LNCAP (cell line): ENCODE measurements at regions not wholly inside any gene's neighbourhood (a gene's known extent, or its start where the extent isn't known, plus 50 kb on each side); places are given as distances from the start of the nearest gene placed in this dataset.

Source experiments
- TF ChIP-seq, protein P1 (sequence below): fragments of 450-650 bp; IDR thresholded peaks from 2 replicates; pipeline ENCODE4 v1.5.1; 2017; ENCODE audit warnings: mild to moderate bottlenecking

DNA sequence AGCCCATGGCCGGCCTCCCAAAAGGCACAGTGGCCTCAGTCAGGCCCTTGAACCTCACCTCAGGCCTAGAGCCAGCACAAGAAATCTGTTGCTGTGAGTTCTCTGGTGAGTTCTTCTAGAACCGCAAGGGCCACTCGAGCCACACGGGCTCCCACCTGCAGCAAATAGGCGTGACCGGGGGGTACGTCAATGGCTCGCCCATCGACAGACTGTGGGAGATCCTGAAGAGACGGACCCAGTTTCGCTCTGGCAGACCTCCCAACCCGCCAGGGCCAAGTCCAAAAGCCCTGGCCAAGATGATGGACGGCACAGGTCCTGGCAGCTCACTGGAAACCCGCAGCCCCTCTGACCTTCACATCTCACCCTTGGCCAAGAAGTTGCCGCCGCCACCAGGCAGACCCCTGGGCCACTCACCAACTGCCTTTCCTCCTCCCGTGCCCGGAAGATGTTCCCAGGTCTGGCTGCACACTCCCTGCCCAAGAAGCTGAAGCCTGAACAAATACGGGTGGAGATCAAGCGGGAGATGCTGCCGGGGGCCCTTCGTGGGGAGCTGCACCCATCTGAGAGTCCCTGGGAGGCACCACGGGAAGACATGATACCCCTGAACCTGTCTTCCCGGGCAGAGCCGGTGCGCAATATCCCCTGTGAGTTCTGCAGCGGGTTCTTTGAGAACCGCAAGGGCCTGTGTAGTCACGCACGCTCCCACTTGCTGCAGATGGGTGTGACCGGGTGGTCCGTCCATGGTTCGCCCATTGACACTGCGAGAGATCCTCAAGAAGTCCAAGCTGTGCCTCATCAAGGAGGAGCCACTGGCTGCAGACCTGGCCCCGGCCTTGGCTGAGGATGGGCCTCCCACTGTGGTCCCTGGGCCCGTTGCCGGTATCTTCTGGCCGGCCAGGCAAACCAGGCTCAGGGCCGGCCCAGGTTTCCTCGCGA lies 544.2 kb upstream of the CCDC179 start:
- TF ChIP-seq, protein P1, sequence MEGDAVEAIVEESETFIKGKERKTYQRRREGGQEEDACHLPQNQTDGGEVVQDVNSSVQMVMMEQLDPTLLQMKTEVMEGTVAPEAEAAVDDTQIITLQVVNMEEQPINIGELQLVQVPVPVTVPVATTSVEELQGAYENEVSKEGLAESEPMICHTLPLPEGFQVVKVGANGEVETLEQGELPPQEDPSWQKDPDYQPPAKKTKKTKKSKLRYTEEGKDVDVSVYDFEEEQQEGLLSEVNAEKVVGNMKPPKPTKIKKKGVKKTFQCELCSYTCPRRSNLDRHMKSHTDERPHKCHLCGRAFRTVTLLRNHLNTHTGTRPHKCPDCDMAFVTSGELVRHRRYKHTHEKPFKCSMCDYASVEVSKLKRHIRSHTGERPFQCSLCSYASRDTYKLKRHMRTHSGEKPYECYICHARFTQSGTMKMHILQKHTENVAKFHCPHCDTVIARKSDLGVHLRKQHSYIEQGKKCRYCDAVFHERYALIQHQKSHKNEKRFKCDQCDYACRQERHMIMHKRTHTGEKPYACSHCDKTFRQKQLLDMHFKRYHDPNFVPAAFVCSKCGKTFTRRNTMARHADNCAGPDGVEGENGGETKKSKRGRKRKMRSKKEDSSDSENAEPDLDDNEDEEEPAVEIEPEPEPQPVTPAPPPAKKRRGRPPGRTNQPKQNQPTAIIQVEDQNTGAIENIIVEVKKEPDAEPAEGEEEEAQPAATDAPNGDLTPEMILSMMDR: no peak

DNA sequence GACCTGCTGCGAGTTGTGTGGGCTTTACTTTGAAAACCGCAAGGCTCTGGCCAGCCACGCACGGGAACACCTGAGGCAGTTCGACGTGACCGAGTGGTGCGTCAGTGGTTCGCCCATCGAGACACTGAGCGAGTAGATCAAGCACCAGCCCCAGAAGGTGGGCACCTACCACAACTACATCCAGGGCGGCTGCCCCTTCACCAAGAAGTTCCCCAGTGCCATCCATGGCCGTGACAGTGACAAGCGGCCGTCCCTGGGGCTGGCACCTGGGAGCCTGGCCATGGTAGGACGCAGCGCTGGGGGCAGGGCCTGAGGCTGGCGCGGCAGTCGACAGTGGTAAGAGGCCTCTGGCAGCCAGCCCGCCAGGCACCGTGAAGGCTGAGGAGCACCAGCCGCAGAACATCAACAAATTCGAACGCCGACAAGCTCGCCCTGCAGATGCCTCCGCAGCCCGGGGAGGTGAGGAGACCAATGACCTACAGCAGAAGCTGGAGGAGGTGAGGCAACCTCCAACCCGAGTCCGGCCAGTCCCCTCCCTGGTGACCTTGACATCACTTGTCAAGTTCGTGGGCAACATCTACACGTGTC lies 545.2 kb upstream of the CCDC179 start:
- TF ChIP-seq, protein P1: no peak

DNA sequence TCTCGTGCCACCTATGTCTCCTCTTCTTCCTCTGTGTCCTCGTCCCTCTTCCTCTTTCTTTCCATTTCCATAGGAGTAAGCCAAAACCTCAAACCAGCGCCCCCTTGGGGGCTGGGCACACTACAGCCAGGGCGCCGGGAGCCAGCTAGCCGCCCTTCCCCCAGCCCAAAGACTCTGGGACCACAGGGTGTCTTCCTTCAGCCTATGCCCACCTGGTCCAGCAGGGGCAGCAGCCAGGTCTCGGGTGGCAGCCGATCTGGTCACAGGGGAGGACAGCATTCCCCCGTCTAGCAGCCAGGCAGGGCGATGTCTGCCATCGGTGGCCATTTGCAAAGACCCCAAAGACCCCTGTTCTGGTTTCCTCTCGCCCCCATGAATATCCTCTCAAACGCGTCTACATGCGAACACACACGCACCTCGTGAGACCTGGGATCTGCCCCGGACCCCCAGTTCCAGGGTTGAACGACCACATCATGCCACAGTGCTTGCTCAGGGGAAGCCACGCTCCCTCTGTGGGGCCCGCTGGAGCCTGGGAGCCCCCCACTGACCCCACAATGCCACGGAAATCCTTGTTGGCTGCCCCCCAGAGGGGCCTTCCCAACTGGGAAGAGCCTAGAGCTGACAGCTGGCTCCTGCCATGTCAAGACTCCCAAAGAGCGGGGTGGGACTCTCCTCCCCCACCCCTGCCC lies 546.0 kb upstream of the CCDC179 start:
- TF ChIP-seq, protein P1: no peak

DNA sequence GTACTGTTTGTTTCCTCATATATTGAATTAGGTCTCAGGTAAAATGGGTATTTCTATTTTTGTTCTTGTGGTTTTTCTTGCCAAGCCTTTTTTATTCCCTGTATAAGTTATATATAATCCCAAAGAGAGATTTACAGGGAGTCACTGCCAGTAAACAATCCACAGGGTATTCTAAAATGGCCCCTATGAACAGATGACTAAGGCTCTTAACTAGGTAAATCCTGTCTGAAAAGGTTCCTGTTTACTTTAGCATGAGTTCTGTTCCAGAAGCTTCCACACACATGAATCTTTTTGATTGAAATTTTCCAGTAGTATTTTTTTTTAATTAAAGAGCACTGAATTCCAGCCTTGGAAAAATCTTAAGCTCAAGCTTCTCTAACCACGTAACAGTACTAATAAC lies 552.8 kb upstream of the CCDC179 start:
- TF ChIP-seq, protein P1: no peak

DNA sequence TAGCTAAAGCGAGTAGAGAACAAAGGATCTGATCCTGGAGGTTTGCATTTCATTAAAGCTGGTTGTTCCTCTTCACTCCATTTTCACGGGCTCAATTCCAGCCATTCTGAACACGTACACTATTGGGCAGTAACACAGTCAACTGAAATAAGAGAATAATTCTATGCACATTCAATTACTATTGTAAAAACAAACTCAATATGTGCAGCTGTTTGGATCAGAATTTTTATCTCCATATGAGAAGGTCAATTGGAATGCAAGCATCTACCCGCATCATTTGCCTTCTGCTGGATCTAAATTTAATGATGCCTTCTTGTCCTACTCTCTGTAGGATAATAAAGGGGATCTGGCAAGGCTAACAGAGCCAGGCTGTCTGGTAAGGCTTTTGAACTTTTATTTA lies 562.8 kb upstream of the CCDC179 start:
- TF ChIP-seq, protein P1: no peak

DNA sequence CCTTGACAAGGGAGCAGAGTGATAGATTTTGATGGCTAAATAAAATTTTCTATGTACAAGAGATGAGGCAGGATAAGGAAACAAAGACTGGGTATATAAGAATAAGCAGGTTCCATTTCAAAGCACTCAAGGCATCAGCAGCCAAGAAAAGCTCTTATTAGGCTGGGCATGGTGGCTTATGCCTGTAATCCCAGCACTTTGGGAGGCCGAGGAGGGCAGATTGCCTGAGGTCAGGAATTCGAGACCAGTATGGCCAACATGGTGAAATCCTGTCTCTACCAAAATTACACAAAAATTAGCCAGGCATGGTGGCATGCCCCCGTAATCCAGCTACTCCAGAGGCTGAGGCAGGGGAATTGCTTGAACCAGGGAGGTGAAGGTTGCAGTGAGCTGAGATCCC lies 563.4 kb upstream of the CCDC179 start:
- TF ChIP-seq, protein P1: no peak

DNA sequence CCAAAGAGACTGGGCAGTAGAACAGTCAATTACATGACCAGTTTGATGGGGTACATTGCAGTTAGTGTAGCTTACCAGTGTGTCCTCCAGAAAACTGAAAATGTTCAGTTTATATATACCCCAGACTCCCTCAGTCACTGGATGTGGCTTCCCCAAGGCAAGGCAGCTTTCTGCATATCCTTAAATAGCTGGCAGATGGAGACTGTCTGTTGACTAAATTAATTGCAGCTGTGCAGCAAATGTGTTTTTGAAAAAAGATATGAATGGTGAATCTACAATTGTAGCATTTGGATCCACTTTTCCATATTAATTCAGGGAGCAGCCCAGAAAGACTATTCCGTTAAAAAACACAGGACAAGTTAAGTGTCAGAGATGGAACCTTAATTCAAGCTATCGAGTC lies 565.1 kb upstream of the CCDC179 start:
- TF ChIP-seq, protein P1: no peak
